GM12865 (cell line): ENCODE measurements at regions not wholly inside any gene's neighbourhood (a gene's known extent, or its start where the extent isn't known, plus 50 kb on each side); places are given as distances from the start of the nearest gene placed in this dataset.
"Not testable (repeated sequence)": the region's sequence is repeated elsewhere in the genome, so short reads cannot be mapped to it uniquely, and the experiment has no call there.

Experiments used
- DNase-seq: peaks from one replicate; pipeline ENCODE4 v3.0.0; 2010; ENCODE audit warnings: low read depth
- H3K4me3 ChIP-seq: 2 replicates; pipeline ENCODE4 v1.5.1; 2011; ENCODE audit warnings: mild to moderate bottlenecking, low read depth, low read length, control low read depth
- CTCF ChIP-seq: IDR thresholded peaks from 2 replicates; pipeline ENCODE4 v1.5.1; 2011; ENCODE audit warnings: low read length, control low read depth, low read depth, inconsistent platforms; ENCODE audit not compliant: insufficient read depth; ENCODE audit errors: missing control alignments

- no peak for TF ChIP-seq CTCF
- H3K4me3 ChIP-seq: peak overlapping the region; percentile 78
- peak; percentile 90 for DNase-seq
These were observed 74.4 kb upstream of the CHD6 start for GRCh38 chr20:41692479-41693135.

- TF ChIP-seq CTCF: no peak
- no peak for DNase-seq
These were observed 73.3 kb upstream of the CHD6 start for GRCh38 chr20:41691443-41691842.

GRCh38 chr20:41690702-41691101 lies 72.5 kb upstream of the CHD6 start:
- H3K4me3 ChIP-seq: no peak overlapping the region
- no peak for DNase-seq
- no peak for TF ChIP-seq CTCF

More at GRCh38 chr20:41691443-41691842, 73.3 kb upstream of the CHD6 start:
- H3K4me3 ChIP-seq: no peak overlapping the region

GRCh38 chr20:41686961-41687360 lies 68.8 kb upstream of the CHD6 start:
- TF ChIP-seq CTCF: no peak
- no peak for DNase-seq
- no peak overlapping the region for H3K4me3 ChIP-seq

- not testable (repeated sequence) for DNase-seq, H3K4me3 ChIP-seq
These were observed 67.0 kb upstream of the CHD6 start for GRCh38 chr20:41685145-41685544.

- no peak overlapping the region for H3K4me3 ChIP-seq
- TF ChIP-seq CTCF: no peak
- no peak for DNase-seq
These were observed 60.6 kb upstream of the CHD6 start for GRCh38 chr20:41678799-41679198.

- no peak for TF ChIP-seq CTCF
- no peak for DNase-seq
- H3K4me3 ChIP-seq: no peak overlapping the region
These were observed 54.1 kb upstream of the CHD6 start for GRCh38 chr20:41672282-41672681.
